K562 (cell line): ENCODE measurements at regions not wholly inside any gene's neighbourhood (a gene's known extent, or its start where the extent isn't known, plus 50 kb on each side); places are given as distances from the start of the nearest gene placed in this dataset.

Source experiments
- ATAC-seq: fragments of 200-7000 bp; cut with Tn5 transposase; 3 replicates; pipeline ENCODE4 v1.9.1; 2020; ENCODE audit warnings: moderate library complexity
- BruUV-seq: library from RNA; stranded (reverse); fragments of 400-500 nt; replicated peaks from 2 replicates; lab custom pipeline; 2021; lab: Mats Ljungman, UMichigan
- CTCF ChIA-PET: fragments of 300-600 bp; formaldehyde crosslinking; extraction: SDS; loops from one replicate; lab custom pipeline; 2021; ENCODE audit warnings: low intra/inter-chr PET ratio; lab: Yijun Ruan, JAX
- POLR2A ChIA-PET: fragments of 300-600, 350-650 bp; sonication (Branson Sonifier 250); formaldehyde crosslinking; extraction: SDS; loops from one replicate; lab custom pipeline; 2021; ENCODE audit warnings: antibody characterized with exemption, inconsistent platforms; lab: Yijun Ruan, JAX
- DNase-seq, 4 experiments: peaks; one replicate each; pipeline versions ENCODE4 v3.0.0 to v3.0.0-alpha.2; 2011 to 2018; ENCODE audit warnings: low spot score in 3 of 4, mixed read lengths in 3 of 4; ENCODE audit errors: extremely low read depth in 1 of 4
- FAIRE-seq: peaks from 2 replicates; lab custom pipeline; 2011; peaks lifted over from hg19 to GRCh38; lab: Jason Lieb, UNC
- H2AFZ ChIP-seq: 2 replicates; pipeline ENCODE4 v1.6.0; 2011; ENCODE audit warnings: low read depth, low read length, control low read depth, inconsistent platforms
- H3K27ac ChIP-seq: fragments of 200-600 bp; 3 replicates; pipeline ENCODE4 v1.8.0; 2011; ENCODE audit warnings: low read depth, mild to moderate bottlenecking, control low read depth, inconsistent platforms, low read length, moderate library complexity, mixed read lengths; ENCODE audit errors: extremely low read depth
- H3K27me3 ChIP-seq, 2 experiments: fragments of 300-600 bp in 1 of 2; 2 replicates in 1 of 2; 3 replicates in 1 of 2; pipeline versions ENCODE4 v1.6.0 to v1.8.0; 2011; ENCODE audit warnings: inconsistent platforms in 2 of 2, low read length in 2 of 2, mild to moderate bottlenecking in 1 of 2, mixed read lengths in 1 of 2, moderate library complexity in 1 of 2; ENCODE audit not compliant: control insufficient read depth in 2 of 2, insufficient read depth in 2 of 2
- H3K36me3 ChIP-seq: fragments of 300-600 bp; 3 replicates; pipeline ENCODE4 v1.8.0; 2011; ENCODE audit warnings: mild to moderate bottlenecking, low read length, inconsistent platforms; ENCODE audit not compliant: control insufficient read depth, insufficient read depth
- H3K4me1 ChIP-seq, 2 experiments: fragments of 200-600 bp in 1 of 2; replicated peaks in 1 of 2; 2 replicates in 1 of 2; 3 replicates in 1 of 2; pipeline versions ENCODE4 v1.5.1 to v1.8.0; 2011; ENCODE audit warnings: inconsistent platforms in 2 of 2, low read length in 2 of 2, mild to moderate bottlenecking in 1 of 2, mixed read lengths in 1 of 2, moderate library complexity in 1 of 2; ENCODE audit not compliant: control insufficient read depth in 2 of 2, insufficient read depth in 2 of 2
- H3K4me2 ChIP-seq: 2 replicates; pipeline ENCODE4 v1.6.1; 2011; ENCODE audit warnings: low read length, control low read depth, inconsistent platforms, mixed read lengths; ENCODE audit not compliant: insufficient read depth
- H3K4me3 ChIP-seq: fragments of 200-600 bp; sonication (generic), shearing (Covaris generic); 2 replicates; pipeline ENCODE4 v1.5.1; 2016; ENCODE audit warnings: control low read depth, inconsistent platforms
- H3K79me2 ChIP-seq: fragments of 200-600 bp; 3 replicates; pipeline ENCODE4 v1.8.0; 2011; ENCODE audit warnings: low read length, inconsistent platforms; ENCODE audit not compliant: control insufficient read depth, insufficient read depth
- H3K9ac ChIP-seq, 2 experiments: 2 replicates each; pipeline versions ENCODE4 v1.6.0 to v1.6.1; 2011; ENCODE audit warnings: low read depth in 2 of 2, low read length in 2 of 2, control low read depth in 1 of 2, inconsistent platforms in 1 of 2, mild to moderate bottlenecking in 1 of 2, mixed read lengths in 1 of 2; ENCODE audit not compliant: insufficient read depth in 1 of 2
- H3K9me1 ChIP-seq: one replicate; pipeline ENCODE4 v1.6.0; 2011; ENCODE audit warnings: inconsistent platforms, mild to moderate bottlenecking, low read length, moderate library complexity; ENCODE audit not compliant: control insufficient read depth, insufficient read depth
- H3K9me3 ChIP-seq: replicated peaks from 2 replicates; pipeline ENCODE4 v1.5.1; 2011; ENCODE audit warnings: low read depth, low read length, inconsistent platforms; ENCODE audit not compliant: control insufficient read depth, insufficient read depth
- H4K20me1 ChIP-seq: replicated peaks from 2 replicates; pipeline ENCODE4 v1.6.1; 2011; ENCODE audit warnings: low read length, inconsistent platforms, mixed read lengths; ENCODE audit not compliant: control insufficient read depth, insufficient read depth
- CEBPG ChIP-seq, 3 experiments: fragments of 200-800 bp in 1 of 3; sonication (Bioruptor generic) in 1 of 3; sonication (generic) in 1 of 3; formaldehyde crosslinking in 1 of 3; IDR thresholded peaks in 2 of 3; conservative IDR thresholded peaks in 1 of 3; 2 replicates each; pipeline versions ENCODE4 v1.6.1 to v1.8.0; 2016 to 2022; ENCODE audit warnings: missing compliant biosample characterization in 2 of 3, missing genetic modification characterization in 2 of 3, mild to moderate bottlenecking in 1 of 3, missing genetic modification reagents in 1 of 3
- ETS2 ChIP-seq: IDR thresholded peaks from 2 replicates; pipeline ENCODE4 v1.6.1; 2016; ENCODE audit warnings: borderline replicate concordance, missing genetic modification characterization, mild to moderate bottlenecking, moderate library complexity, missing compliant biosample characterization; ENCODE audit not compliant: poor library complexity, severe bottlenecking
- PATZ1 ChIP-seq: fragments of 250-450 bp; sonication (Bioruptor Pico); IDR thresholded peaks from 2 replicates; pipeline ENCODE4 v1.5.0; 2020; ENCODE audit warnings: mild to moderate bottlenecking, borderline replicate concordance
- STAT6 ChIP-seq: sonication (generic); formaldehyde crosslinking; IDR thresholded peaks from 2 replicates; pipeline ENCODE4 v1.8.1; 2023; ENCODE audit warnings: mild to moderate bottlenecking, missing genetic modification reagents
- TRIM24 ChIP-seq, 2 experiments: fragments of 450-650 bp; IDR thresholded peaks; 2 replicates each; pipeline ENCODE4 v1.6.1; 2016
- ZBTB1 ChIP-seq: sonication (generic); formaldehyde crosslinking; IDR thresholded peaks from 2 replicates; pipeline ENCODE4 v1.8.1; 2023; ENCODE audit warnings: missing genetic modification reagents, low read depth, mild to moderate bottlenecking, borderline replicate concordance
- WGBS: fragments of 100-300 bp; shearing (Covaris generic); methylation state at CpG from one replicate; pipeline ENCODE4 v1.1.6; 2016; ENCODE audit warnings: low coverage, mixed read lengths; ENCODE audit not compliant: insufficient coverage; ENCODE audit errors: missing lambda C conversion rate; 5-methylcytosine and 5-hydroxymethylcytosine counted together
- in situ Hi-C: fragments of 300-500 bp; cut with MboI; formaldehyde crosslinking; loops from 4 replicates; pipeline ENCODE4 v1.15.0; 2018; ENCODE audit warnings: inconsistent platforms, mixed read lengths
- intact Hi-C: fragments of 100-400 bp; cut with micrococcal nuclease; formaldehyde crosslinking; loops from 2 replicates; pipeline ENCODE4 v1.14.2; 2022
- TF ChIP-seq, protein P1 (sequence below), 2 experiments: fragments of 250-450 bp in 1 of 2; fragments of 450-650 bp in 1 of 2; sonication (Bioruptor Pico) in 1 of 2; IDR thresholded peaks; 2 replicates each; pipeline versions ENCODE4 v1.6.1 to v1.8.0; 2016 to 2021; ENCODE audit warnings: mild to moderate bottlenecking in 2 of 2, moderate library complexity in 2 of 2, missing compliant biosample characterization in 1 of 2, missing genetic modification characterization in 1 of 2

GRCh38 chr6:100237821-100238220, 226.9 kb downstream of the SIM1 start:
- ChIA-PET CTCF (no interaction called here), POLR2A (interaction anchor here (1.9 kb wide), 1 partner anchor 10 kb away, joined by 6 read pairs; no protein-coding TSS in a partner anchor)
- no peaks in the 10 kb centered on the region for H3K9me3 ChIP-seq
- FAIRE-seq (no peak), DNase-seq (no peak), ATAC-seq (no peak)
- no TSS peak for BruUV-seq
- H3K4me1 ChIP-seq: no peaks in the 10 kb centered on the region
- H3K79me2 ChIP-seq: no peaks in the 10 kb centered on the region
- 13% methylated on average over 2 of the region's 2 CpGs for WGBS
- no peak overlapping the region for H2AFZ ChIP-seq
- no peaks in the 10 kb centered on the region for H3K27me3 ChIP-seq
- H4K20me1 ChIP-seq: no peaks in the 10 kb centered on the region
- H3K4me2 ChIP-seq: no peak overlapping the region
- no peaks in the 10 kb centered on the region for H3K9me1 ChIP-seq
- intact Hi-C loops (no loop called here), in situ Hi-C loops (no loop called here)
- TF ChIP-seq STAT6 (CRISPR knock-in tag) (no peak), PATZ1 (CRISPR knock-in tag) (no peak), TRIM24 (IDR thresholded peaks at IDR 0.05) (no peak), CEBPG (CRISPR knock-in tag; IDR thresholded peaks at IDR 0.05) (no peak), CEBPG (tag; conservative IDR thresholded peaks at IDR 0.05 in 1 of 2, IDR thresholded peaks at IDR 0.05 in 1 of 2) (no peak), ETS2 (tag) (no peak), ZBTB1 (CRISPR knock-in tag) (no peak)
- TF ChIP-seq, protein P1, sequence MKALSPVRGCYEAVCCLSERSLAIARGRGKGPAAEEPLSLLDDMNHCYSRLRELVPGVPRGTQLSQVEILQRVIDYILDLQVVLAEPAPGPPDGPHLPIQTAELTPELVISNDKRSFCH (CRISPR knock-in tag; IDR thresholded peaks at IDR 0.05): no peak
- TF ChIP-seq, protein P1 (tag; IDR thresholded peaks at IDR 0.05): no peak
- no peak overlapping the region for H3K9ac ChIP-seq
- H3K4me3 ChIP-seq: no peak overlapping the region
- no peak overlapping the region for H3K27ac ChIP-seq
- no peaks in the 10 kb centered on the region for H3K36me3 ChIP-seq
